HG03196 (cell line): ENCODE measurements at regions not wholly inside any gene's neighbourhood (a gene's known extent, or its start where the extent isn't known, plus 50 kb on each side); places are given as distances from the start of the nearest gene placed in this dataset.

ENCODE experiments used
- ATAC-seq: cut with Tn5 transposase; IDR thresholded peaks from one replicate; pipeline ENCODE4 v1.9.1; 2021; ENCODE audit not compliant: unreplicated experiment

- no peak for ATAC-seq
Measured at GRCh38 chr5:73312146-73312871, 136.3 kb downstream of the FOXD1 start.

DNA sequence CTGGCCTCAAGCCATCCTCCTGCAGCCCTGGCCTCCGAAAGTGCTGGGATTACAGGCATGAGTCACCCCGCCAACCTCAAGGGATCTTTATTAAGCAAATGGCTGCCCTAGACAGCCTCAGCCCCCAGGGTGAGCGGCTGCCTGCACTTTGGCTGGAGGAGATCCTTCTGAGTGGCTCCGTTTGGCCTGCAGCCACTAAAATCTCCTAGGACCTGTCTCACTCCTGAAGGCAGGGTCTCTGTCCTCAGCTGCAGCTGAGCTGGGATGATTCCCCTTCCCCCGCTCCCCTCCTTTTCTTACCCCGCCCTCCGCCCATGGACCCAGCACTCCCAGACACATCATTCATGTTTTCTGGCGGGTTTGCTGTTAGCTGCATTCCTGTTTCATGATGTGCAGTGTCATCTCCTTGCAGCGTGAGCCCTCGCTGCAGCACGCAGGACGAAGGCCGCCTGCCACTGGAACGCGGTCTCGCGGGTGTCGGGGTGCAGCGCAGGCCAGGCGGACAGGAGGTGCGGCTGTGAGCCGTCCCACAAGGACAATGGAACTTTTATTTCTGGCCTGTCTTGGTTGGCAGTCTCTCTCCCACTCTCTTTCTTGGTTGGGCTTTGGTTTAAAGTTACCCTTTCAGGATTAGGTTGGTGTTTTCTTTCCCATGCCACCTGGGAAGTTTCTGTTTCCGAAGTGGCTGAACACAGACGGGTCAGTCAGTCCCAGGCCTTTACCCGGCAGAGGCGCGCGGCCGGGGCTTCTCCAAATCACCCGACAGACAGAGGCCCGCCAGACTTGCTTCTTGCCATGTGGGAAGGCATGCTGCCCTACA is 137.1 kb downstream of the FOXD1 start:
- no peak for ATAC-seq

- no peak for ATAC-seq
Measured at GRCh38 chr5:73307645-73308355, 134.8 kb downstream of the TMEM174 start.

DNA sequence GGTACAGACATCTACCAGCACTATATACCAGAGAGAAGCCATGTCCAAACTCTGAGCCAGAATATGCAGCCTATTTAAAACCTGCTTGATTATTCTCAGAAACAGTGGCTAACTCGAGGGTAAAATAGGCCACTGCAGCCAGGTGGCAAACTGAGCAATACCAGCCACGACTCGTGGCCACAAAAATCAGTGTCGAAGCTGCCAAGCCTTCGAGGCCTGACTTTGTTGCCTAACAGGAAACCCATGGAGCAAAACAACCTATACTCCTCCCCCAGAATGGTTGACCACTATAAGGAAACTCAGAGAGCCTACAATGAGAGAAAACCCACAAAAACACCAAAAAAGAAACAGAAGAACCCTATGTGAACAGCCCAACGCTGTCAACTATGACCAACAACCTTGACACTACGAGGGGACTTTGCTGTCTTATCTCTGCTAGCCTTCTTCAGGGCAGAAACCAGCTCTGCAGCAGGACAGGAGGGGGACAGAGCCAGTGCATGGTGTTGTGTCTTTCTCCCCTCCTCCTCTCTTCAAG is 133.8 kb downstream of the TMEM174 start:
- no peak for ATAC-seq

DNA sequence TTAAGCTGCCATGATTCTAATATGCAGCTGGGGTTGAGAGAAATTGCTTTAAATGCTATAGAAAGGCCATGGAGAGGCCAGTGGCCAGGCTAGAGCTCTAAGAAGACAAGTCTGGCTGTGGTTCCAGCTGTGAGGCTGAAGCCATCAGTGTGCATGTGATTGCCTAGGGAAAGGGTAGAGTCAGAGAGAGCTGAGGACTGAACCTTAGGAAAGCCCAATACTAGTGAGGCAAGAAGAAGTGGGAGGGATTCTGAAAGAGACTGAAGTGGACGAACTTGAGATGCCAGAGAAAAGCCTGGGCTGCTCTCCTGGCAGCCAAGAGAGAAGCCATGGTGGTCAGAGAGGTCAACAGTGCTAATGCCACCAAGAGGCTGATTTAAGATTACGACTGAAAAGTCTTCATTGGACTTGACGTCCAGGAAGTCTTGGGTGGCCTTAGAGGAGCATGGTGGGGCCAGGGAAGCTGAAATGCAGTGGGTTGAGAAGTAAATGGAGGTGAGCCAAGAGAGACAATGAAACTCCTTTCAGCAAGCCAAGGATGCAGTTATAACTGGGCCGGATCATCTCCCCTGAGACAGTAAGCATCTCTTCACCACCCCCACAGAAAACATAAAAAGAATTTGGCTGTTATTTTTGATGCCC is 133.2 kb downstream of the TMEM174 start:
- no peak for ATAC-seq

DNA sequence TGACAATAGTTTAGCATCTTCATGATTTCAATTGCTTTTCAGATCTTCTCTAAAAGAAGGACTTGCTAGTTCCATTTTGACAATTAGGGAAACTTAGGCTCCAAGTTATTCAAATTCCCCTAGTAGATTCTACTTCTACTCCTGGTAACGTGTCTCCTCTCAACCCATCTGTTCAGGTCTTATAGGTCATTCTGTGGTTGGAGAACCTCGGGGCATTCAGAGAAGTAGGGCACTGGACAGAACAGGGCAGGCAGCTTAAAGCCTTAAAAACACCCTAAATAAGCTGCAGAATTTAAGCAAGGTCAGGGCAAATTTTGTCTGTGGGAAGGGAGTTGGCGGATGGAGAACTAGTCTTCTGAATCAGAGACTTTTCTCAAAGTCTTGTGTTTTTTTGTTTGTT is 132.4 kb downstream of the TMEM174 start:
- no peak for ATAC-seq

DNA sequence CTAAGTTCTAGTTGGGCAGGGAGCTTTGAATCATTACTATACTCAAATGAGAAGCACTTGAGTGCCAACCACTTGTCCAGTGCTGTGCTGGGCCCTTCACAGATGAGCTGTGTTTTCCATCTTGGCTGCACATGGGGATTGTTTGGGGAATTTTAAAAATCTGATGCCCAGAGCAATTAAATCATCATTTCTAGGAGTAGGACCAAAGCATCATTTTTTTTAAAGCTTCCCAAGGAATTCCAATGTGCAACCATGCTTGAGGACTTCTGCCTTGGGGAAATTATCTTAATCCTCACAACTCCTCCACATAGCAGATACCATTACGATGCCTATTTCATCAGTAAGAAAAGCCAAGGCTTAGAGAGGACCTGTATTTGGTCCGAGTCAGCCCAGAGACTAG is 131.4 kb downstream of the TMEM174 start:
- no peak for ATAC-seq

DNA sequence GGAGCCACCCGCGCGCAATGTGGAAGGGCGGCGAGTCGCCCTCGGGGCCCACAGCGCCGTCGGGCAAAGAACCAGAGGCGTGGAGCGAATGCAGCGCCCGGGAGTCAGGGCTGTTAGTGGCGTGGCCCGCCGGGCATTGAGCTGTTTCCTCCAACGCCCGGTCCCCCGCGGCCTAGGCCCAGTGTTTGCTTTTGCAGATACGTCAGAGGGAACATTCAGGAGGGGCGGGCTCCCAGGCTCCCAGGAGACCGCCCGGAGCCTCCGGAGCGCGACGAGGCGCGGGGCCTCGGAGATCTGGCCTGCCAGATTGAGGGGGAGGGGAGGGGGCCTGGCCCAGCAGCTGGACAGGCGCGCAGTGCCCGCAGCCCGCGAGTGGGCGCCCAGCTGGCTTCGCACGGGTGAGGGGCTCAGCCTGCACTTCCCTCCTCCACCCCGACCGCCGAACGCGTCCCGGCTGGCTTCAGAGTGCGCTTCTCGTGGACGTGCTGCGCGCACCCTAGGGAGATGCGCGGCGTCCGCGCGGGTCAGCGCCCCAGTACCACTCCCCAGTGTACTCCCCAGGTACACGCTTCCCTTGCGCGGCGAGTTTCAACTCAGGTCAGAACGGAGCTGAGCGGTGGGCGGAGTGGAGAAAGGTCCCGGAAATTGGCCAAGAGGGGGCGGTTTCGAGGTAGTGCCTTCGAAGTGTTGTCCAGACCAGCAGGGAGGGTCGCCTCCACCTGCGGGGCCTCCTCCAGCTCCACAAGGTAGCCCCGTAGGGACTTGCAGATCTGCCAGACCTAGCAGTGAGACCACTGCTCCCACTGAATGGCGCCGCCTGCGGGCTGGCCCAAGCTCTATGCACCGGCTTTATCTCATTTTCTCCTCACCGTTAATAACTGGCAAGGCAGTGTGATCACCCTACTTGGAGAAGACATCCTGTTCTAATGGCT is 130.4 kb downstream of the TMEM174 start:
- no peak for ATAC-seq

DNA sequence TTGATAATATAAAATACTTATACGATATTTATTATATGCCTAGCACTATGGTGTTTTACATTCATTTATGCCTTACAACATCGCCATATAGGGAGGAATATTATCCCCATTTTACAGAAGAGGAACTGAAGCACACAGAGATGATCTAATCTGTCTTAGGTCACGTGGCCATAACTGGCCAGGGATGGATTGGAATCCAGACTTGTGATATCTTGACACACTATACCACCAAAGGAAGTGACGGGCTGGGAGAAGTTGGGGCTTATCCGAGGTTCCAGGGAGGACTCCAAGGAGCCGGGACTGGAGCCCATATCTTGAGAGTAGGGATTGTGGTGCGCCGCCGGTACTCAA is 129.8 kb downstream of the TMEM174 start:
- ATAC-seq = no peak

DNA sequence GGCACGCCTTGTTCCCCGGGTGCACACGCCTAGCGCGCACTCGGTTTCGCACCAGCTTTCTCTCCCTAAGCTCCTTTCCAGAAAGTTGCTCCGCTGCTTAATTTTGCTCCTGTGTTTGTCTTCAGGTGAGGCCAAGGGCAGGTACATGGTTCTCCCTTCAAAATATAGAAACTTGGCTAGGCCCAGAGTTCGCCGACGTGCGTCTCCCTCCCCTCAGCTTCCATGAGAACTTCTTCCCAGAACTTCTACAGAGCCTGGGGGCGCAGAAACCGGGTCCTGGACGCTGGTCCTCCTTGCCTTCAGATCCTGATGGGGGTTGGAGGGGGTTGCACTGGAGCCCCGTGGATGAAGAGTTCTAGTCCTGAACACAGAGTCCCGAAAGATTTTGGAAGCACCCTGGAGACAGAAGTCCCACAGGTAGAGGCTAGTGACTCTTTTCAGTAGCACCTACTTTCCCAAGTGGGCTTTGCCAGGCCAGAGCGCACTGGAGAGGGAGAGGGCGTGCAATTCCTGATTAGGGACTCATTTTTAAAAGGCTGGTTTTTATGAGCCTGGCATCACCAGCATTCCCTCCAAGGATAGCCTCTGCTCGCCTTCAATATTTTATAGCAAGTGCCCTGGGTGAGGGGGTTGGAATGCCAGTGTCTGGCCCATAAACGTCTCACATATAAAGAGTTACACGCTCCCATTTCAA is 128.4 kb downstream of the TMEM174 start:
- ATAC-seq = no peak

GRCh38 chr5:73300337-73301207 is 127.6 kb downstream of the TMEM174 start:
- ATAC-seq = no peak

GRCh38 chr5:73299665-73300336 is 126.8 kb downstream of the TMEM174 start:
- no peak for ATAC-seq

DNA sequence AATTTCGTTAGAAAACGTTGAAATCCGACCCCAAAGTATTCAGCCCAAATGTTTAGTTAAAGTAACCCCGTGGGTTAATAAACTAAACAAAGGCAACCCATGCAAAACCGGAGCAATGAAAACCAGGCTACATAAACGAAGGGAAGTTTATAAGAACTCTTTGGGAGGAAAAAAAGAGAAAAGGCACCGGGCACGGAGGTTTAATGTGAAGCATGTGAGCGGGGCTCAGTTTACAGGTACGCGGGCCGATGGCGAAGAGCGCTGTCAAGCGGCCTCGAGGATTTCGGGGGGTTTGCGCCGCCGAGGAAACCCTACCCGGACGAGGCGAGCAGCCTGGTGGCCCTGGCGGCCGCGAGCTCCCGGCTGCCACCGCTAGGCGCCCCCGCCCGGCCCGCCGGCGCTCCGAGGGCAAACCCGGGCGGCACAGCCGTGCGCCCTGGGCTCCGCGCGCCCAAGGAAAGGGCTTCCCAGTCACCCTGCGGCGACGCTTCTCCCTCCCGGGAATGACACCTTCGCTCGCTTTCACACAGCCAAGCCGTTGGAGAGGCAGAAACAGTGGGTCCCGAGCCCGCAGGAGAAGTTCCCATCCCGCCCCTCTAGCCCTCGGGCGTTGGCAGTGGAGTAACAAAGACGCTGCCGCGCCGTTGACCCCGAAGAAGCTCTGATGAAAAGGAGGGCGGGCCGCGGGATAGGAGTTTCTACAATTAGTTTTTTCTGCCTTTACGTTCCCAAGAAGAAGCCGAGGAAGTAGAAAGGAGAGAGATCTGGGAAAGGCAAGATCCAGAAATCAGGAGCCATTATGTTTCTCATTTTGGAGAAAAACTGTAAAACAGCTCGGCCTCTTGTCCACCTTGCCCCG is 126.0 kb downstream of the TMEM174 start:
- ATAC-seq = no peak

GRCh38 chr5:73298251-73298771 is 125.3 kb downstream of the TMEM174 start:
- no peak for ATAC-seq

DNA sequence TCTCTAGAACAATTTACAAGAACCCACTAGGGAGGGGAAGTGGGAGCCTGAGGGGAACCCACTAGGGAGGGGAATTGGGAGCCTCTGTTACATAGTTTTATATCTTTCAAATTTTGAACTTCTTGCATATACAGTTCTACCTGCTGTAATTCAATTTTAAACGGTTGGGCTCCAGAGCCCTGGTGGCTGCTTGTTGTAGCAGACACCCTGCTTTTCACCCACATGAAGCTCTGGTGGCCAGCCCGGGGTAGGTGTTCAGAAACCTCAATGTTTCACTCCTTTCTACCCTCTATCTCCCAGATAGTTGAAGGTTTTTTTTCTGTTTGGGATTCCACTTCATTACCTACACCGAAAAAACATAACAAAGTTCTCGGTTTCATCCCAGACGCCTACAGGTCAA is 124.4 kb downstream of the TMEM174 start:
- no peak for ATAC-seq

- no peak for ATAC-seq
Measured at GRCh38 chr5:73296772-73297171, 123.8 kb downstream of the TMEM174 start.

GRCh38 chr5:73295921-73296320 is 122.9 kb downstream of the TMEM174 start:
- ATAC-seq = no peak
